ENCODE measurements at regions not wholly inside any gene's neighbourhood (a gene's known extent, or its start where the extent isn't known, plus 50 kb on each side); places are given as distances from the start of the nearest gene placed in this dataset.

GRCh38 chr6:119476024-119476423 lies 126.5 kb upstream of the MAN1A1 start:
- DNase-seq (ENCODE audit: low read depth in 1 of 2, low spot score in 1 of 2), result no peak

GRCh38 chr6:119470893-119471542 lies 121.5 kb upstream of the MAN1A1 start:
- DNase-seq (ENCODE audit: low read depth in 1 of 2, low spot score in 1 of 2), result no peak

- no peak for DNase-seq (ENCODE audit: low read depth in 1 of 2, low spot score in 1 of 2)
Observed at GRCh38 chr6:119467488-119468081, 118.0 kb upstream of the MAN1A1 start.

- no peak for DNase-seq (ENCODE audit: low read depth in 1 of 2, low spot score in 1 of 2)
Observed at GRCh38 chr6:119466226-119466625, 116.7 kb upstream of the MAN1A1 start.

GRCh38 chr6:119463081-119463626 lies 113.6 kb upstream of the MAN1A1 start:
- DNase-seq (ENCODE audit: low read depth in 1 of 2, low spot score in 1 of 2), result no peak

- DNase-seq (ENCODE audit: low read depth in 1 of 2, low spot score in 1 of 2), result no peak
Observed at GRCh38 chr6:119461187-119461586, 111.6 kb upstream of the MAN1A1 start.

- DNase-seq (ENCODE audit: low read depth in 1 of 2, low spot score in 1 of 2), result no peak
Observed at GRCh38 chr6:119459207-119459974, 109.8 kb upstream of the MAN1A1 start.

GRCh38 chr6:119454714-119455113 lies 105.2 kb upstream of the MAN1A1 start:
- DNase-seq (ENCODE audit: low read depth in 1 of 2, low spot score in 1 of 2), result no peak

GRCh38 chr6:119453242-119454200 lies 104.0 kb upstream of the MAN1A1 start:
- no peak for DNase-seq (ENCODE audit: low read depth in 1 of 2, low spot score in 1 of 2)

- DNase-seq (ENCODE audit: low read depth in 1 of 2, low spot score in 1 of 2), result no peak
Observed at GRCh38 chr6:119449331-119450156, 100.0 kb upstream of the MAN1A1 start.

- no peak for DNase-seq (ENCODE audit: low read depth in 1 of 2, low spot score in 1 of 2)
Observed at GRCh38 chr6:119447921-119448320, 98.4 kb upstream of the MAN1A1 start.

- no peak for DNase-seq (ENCODE audit: low read depth in 1 of 2, low spot score in 1 of 2)
Observed at GRCh38 chr6:119446609-119447008, 97.0 kb upstream of the MAN1A1 start.

GRCh38 chr6:119446115-119446554 lies 96.6 kb upstream of the MAN1A1 start:
- DNase-seq (ENCODE audit: low read depth in 1 of 2, low spot score in 1 of 2), result no peak

GRCh38 chr6:119445666-119446065 lies 96.1 kb upstream of the MAN1A1 start:
- DNase-seq (ENCODE audit: low read depth in 1 of 2, low spot score in 1 of 2), result no peak

GRCh38 chr6:119444642-119445557 lies 95.3 kb upstream of the MAN1A1 start:
- no peak for DNase-seq (ENCODE audit: low read depth in 1 of 2, low spot score in 1 of 2)

GRCh38 chr6:119443993-119444641 lies 94.6 kb upstream of the MAN1A1 start:
- no peak for DNase-seq (ENCODE audit: low read depth in 1 of 2, low spot score in 1 of 2)

- DNase-seq (ENCODE audit: low read depth in 1 of 2, low spot score in 1 of 2), result no peak
Observed at GRCh38 chr6:119442776-119443184, 93.2 kb upstream of the MAN1A1 start.

- DNase-seq (ENCODE audit: low read depth in 1 of 2, low spot score in 1 of 2), result no peak
Observed at GRCh38 chr6:119440953-119441352, 91.4 kb upstream of the MAN1A1 start.
